Ishikawa (cell line): ENCODE measurements at regions not wholly inside any gene's neighbourhood (a gene's known extent, or its start where the extent isn't known, plus 50 kb on each side); places are given as distances from the start of the nearest gene placed in this dataset.

Source experiments
- CEBPB ChIP-seq: IDR thresholded peaks from 2 replicates; pipeline ENCODE4 v1.6.1; 2012
- CREB1 ChIP-seq: IDR thresholded peaks from 2 replicates; pipeline ENCODE4 v1.6.1; 2012; ENCODE audit warnings: low read depth
- EGR1 ChIP-seq: IDR thresholded peaks from 2 replicates; pipeline ENCODE4 v1.6.1; 2012
- EP300 ChIP-seq: IDR thresholded peaks from 2 replicates; pipeline ENCODE4 v1.6.1; 2012; ENCODE audit warnings: borderline replicate concordance
- FOXM1 ChIP-seq: IDR thresholded peaks from 2 replicates; pipeline ENCODE4 v1.6.1; 2012; ENCODE audit warnings: low read depth, borderline replicate concordance
- MAX ChIP-seq: IDR thresholded peaks from 2 replicates; pipeline ENCODE4 v1.6.1; 2012
- NFIC ChIP-seq: IDR thresholded peaks from 2 replicates; pipeline ENCODE4 v1.6.1; 2012
- RAD21 ChIP-seq: IDR thresholded peaks from 2 replicates; pipeline ENCODE4 v1.6.1; 2012; ENCODE audit warnings: low read depth
- TAF1 ChIP-seq: IDR thresholded peaks from 2 replicates; pipeline ENCODE4 v1.6.1; 2012; ENCODE audit warnings: low read depth, mild to moderate bottlenecking
- TCF12 ChIP-seq: IDR thresholded peaks from 2 replicates; pipeline ENCODE4 v1.6.1; 2012; ENCODE audit warnings: low read depth
- TEAD4 ChIP-seq: IDR thresholded peaks from 2 replicates; pipeline ENCODE4 v1.6.1; 2012
- YY1 ChIP-seq: IDR thresholded peaks from 2 replicates; pipeline ENCODE4 v1.6.1; 2012; ENCODE audit warnings: low read depth
- ZBTB7A ChIP-seq: IDR thresholded peaks from 2 replicates; pipeline ENCODE4 v1.6.1; 2012; ENCODE audit warnings: low read depth
- TF ChIP-seq, protein P1 (sequence below): IDR thresholded peaks from 2 replicates; pipeline ENCODE4 v1.6.1; 2012; ENCODE audit warnings: low read depth, mild to moderate bottlenecking
- TF ChIP-seq, protein P2 (sequence below): IDR thresholded peaks from 2 replicates; pipeline ENCODE4 v1.6.1; 2012

DNA sequence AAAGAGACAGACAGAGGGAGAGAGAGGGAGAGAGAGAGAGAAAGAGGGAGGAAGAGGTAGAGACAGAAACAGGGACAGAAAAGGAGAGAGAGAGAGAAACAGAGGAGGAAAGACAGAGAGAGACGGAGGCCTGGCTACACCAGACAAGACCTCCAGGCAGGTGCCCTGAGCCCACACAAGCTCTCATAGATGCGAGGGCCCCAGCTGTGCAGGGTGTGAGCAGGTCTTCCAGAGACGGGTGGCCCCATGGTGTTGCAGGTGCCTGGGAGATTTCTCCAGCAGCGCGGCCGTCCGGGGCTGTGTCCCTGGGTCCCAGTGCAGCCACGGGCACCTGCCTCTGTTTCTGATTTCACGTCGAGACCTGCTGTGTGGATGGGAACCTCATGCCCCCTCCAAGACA, 253.0 kb downstream of the SHOX start:
- TF ChIP-seq, protein P1, sequence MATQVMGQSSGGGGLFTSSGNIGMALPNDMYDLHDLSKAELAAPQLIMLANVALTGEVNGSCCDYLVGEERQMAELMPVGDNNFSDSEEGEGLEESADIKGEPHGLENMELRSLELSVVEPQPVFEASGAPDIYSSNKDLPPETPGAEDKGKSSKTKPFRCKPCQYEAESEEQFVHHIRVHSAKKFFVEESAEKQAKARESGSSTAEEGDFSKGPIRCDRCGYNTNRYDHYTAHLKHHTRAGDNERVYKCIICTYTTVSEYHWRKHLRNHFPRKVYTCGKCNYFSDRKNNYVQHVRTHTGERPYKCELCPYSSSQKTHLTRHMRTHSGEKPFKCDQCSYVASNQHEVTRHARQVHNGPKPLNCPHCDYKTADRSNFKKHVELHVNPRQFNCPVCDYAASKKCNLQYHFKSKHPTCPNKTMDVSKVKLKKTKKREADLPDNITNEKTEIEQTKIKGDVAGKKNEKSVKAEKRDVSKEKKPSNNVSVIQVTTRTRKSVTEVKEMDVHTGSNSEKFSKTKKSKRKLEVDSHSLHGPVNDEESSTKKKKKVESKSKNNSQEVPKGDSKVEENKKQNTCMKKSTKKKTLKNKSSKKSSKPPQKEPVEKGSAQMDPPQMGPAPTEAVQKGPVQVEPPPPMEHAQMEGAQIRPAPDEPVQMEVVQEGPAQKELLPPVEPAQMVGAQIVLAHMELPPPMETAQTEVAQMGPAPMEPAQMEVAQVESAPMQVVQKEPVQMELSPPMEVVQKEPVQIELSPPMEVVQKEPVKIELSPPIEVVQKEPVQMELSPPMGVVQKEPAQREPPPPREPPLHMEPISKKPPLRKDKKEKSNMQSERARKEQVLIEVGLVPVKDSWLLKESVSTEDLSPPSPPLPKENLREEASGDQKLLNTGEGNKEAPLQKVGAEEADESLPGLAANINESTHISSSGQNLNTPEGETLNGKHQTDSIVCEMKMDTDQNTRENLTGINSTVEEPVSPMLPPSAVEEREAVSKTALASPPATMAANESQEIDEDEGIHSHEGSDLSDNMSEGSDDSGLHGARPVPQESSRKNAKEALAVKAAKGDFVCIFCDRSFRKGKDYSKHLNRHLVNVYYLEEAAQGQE = no peak
- TF ChIP-seq, protein P2, sequence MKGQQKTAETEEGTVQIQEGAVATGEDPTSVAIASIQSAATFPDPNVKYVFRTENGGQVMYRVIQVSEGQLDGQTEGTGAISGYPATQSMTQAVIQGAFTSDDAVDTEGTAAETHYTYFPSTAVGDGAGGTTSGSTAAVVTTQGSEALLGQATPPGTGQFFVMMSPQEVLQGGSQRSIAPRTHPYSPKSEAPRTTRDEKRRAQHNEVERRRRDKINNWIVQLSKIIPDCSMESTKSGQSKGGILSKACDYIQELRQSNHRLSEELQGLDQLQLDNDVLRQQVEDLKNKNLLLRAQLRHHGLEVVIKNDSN = no peak
- TF ChIP-seq NFIC (no peak), FOXM1 (no peak), CEBPB (no peak), TAF1 (no peak), RAD21 (no peak), MAX (no peak), EP300 (no peak), TEAD4 (no peak), YY1 (no peak), CREB1 (no peak), EGR1 (no peak), ZBTB7A (no peak)

- no peak for TF ChIP-seq CEBPB
- no peak for TF ChIP-seq TAF1
- no peak for TF ChIP-seq ZBTB7A
- TF ChIP-seq YY1 = no peak
- TF ChIP-seq, protein P2 = no peak
- TF ChIP-seq TCF12 = no peak
- TF ChIP-seq CREB1 = no peak
- no peak for TF ChIP-seq RAD21
- TF ChIP-seq, protein P1 = no peak
- TF ChIP-seq TEAD4 = no peak
- no peak for TF ChIP-seq NFIC
- TF ChIP-seq MAX = no peak
- no peak for TF ChIP-seq EGR1
- no peak for TF ChIP-seq EP300
- no peak for TF ChIP-seq FOXM1
Measured at GRCh38 chrX:874061-874460, 243.5 kb downstream of the SHOX start.

DNA sequence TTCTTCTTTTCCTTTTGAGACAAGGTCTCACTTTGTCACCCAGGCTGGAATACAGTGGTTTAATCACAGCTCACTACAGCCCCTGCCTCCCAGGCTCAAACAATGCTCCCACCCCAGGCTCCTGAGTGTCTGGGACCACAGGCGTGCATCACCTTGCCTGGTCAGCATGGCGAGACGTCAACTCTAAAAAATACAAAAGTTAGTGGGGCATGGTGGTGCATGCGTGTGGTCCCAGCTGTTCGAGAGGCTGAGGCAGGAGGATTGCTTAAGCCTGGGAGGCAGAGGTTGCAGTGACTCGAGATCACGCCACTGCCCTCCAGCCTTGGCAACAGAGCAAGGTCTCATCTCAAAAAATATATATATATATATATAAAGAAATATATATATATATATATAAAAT, 242.4 kb downstream of the SHOX start:
- TF ChIP-seq TAF1 (no peak), EP300 (no peak), MAX (no peak), RAD21 (no peak)
- TF ChIP-seq, protein P2 = no peak

GRCh38 chrX:872090-872489, 241.5 kb downstream of the SHOX start:
- TF ChIP-seq, protein P1 = no peak
- TF ChIP-seq TEAD4 = no peak
- TF ChIP-seq MAX = no peak
- no peak for TF ChIP-seq CREB1
- no peak for TF ChIP-seq RAD21
- no peak for TF ChIP-seq TAF1
- TF ChIP-seq CEBPB = no peak
- TF ChIP-seq, protein P2 = no peak
- TF ChIP-seq ZBTB7A = no peak
- no peak for TF ChIP-seq FOXM1
- no peak for TF ChIP-seq EP300
- no peak for TF ChIP-seq YY1
- no peak for TF ChIP-seq TCF12
- no peak for TF ChIP-seq EGR1
- no peak for TF ChIP-seq NFIC
